CD4-positive, alpha-beta T cell treated with Interleukin-4 for 1 hour (primary cell): ENCODE measurements at regions not wholly inside any gene's neighbourhood (a gene's known extent, or its start where the extent isn't known, plus 50 kb on each side); places are given as distances from the start of the nearest gene placed in this dataset.
"Not testable (repeated sequence)": the region's sequence is repeated elsewhere in the genome, so short reads cannot be mapped to it uniquely, and the experiment has no call there.

ENCODE experiments used
- DNase-seq, 2 donors: peaks; one replicate each; pipeline ENCODE4 v3.0.0-alpha.2; 2020 to 2022

GRCh38 chr1:196160066-196160795 is 448.0 kb downstream of the KCNT2 start:
- no peak for DNase-seq

- no peak for DNase-seq
These were observed 452.7 kb downstream of the KCNT2 start for GRCh38 chr1:196155586-196155985.

DNA sequence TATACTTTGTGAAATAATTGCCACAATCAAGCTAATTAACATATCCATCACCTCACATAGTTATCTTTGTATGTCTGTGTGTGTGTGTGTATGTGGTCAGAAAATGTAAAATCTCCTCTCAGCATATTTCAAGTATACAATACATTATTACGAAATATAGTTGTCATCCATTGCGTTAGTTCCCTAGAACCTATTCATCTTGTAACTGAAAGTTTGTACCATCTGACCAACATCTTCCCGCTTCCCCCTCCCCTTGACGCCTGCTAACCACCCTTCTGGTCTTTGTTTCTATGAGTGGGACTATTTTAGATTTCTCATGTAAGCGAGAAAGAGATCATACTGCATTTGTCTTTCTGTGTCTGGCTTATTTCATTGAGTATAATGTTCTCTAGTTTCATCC is 455.3 kb downstream of the KCNT2 start:
- no peak for DNase-seq

DNA sequence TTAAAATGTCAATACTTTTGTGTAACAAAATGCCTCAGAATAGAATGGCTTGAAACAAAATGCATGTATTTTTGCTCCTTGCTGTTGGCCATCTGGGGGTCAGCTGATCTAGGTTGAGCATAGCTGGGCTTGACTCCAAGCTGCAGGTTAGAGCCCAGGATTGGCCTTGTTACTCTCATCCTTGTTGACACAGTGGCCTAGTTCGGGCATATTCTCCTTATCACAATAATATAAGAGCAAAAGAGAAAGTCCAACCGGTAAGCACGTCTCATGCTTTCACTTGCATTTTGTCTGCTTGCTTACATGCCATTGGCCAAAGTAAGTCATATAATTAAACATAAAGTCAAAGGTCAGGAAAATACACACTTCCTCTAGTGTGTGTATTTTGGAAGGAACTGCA is 456.2 kb downstream of the KCNT2 start:
- no peak for DNase-seq

DNA sequence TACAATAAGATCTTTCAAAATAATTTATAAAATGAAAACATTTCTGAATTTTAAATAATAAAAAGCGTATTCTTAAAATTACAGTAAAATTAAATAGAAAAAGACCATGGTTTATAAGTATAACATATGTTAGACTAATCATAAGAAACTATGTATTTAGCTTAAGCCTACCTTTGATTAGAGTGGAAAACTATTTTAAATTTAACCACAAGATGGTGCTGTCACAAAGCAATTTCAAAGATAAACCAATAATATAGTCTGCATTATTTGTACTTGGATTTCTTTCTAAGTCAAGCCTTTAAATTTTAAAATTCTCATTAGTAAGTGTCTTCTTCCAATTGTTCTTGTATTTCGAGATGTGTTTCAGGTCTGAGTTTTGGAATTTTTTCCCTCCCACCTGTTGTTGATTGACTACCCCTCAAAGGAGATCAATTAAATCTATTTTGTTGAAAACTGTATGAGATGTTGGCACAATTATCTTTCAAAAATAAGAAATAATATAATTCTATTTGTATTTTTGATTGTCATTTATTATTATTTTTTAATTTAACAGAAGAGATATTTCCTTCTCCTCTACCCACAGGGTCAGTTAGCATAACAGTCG is 459.8 kb downstream of the KCNT2 start:
- peak in 1 of 2 donors; percentile 29 for DNase-seq

DNA sequence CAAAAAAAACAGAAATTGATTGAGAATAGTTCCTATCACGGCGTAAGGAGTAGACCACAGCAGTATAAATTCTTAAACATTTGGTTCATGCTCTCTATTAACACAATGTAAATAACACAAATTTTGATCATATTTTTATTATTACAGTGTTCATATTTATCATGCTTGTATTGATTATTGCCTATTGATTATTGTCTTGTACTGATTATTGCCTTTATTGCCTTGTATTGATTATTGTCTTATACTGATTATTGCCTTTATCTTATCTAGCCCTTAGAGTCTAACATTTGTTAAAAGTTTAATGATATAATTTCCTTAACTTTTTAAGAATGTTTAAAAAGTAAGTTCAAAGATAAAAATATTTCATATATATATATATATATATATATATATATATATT is 460.7 kb downstream of the KCNT2 start:
- DNase-seq = no peak

DNA sequence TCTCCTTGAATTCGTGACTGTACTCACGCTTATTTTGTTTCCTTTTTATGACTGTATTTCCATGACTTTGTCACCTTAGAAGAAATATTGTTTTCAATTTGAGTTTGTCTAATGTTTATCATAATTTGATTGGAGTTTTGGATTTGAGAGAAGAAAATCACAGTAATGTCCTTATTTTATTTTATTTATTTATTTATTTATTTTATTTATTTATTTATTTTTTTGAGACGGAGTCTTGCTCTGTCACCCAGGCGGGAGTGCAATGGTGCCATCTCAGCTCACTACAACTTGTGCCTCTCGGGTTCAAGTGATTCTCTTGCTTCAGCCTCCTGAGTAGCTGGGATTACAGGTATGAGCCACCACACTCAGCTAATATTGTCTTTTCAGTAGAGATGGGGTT is 463.1 kb downstream of the KCNT2 start:
- not testable (repeated sequence) for DNase-seq

GRCh38 chr1:196144588-196144987 is 463.7 kb downstream of the KCNT2 start:
- DNase-seq = no peak

DNA sequence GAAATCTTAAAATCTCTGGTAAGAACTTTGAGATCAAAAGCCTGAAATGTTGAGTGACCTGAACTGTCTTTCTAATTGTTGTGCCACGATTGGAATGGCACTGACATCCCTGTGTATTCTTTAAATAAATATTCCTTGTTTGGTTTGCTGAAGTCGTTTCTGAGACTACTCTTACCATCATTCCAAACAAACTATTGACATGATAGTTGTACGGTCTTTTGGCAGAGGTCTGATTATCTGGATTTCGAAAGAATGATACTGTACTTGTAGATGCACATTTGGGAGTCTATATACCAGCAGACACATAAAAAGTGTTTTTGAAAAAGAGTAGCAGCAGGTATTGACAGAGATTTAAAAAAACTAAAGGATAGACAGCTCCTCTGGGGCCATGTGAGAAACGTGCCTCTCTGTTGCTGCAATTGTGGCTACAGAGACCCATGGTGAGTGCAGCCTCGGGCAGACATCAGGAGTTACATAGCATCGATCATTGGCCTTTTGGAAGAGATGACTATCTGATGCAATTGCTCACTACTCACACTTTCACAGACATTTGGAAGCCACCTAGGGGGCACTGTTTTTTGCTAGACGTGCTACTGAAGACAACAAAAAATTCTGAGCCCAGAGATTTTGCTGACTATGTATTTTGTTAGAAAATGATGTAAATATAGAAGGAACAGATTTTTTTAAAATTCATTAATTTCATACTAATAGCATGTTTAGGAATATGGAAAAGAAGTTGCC is 464.5 kb downstream of the KCNT2 start:
- no peak for DNase-seq

DNA sequence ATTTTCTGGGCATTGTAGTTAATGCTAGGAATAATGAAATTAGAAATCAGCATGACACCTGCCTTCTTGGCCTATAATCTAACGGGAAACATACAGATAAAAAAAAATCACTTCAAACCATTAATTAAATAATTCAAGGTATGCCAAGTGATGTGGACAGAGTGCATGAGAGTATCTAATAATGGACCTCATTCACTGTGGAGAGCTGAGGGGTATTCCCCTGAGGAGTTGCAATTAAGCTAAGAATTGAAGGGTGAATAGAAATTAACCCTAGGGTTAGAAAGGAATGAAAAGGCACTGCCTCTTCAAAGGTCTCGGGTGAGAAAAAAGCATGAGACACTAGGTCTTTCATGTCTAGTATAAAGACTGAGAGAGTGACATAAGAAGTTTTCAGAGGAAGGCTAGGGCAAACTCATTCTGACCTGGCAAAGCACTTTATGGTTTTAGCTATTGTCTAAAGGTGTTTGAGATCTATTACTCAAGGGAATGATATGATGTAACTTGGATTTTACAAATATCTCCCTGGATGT is 466.1 kb downstream of the KCNT2 start:
- no peak for DNase-seq

DNA sequence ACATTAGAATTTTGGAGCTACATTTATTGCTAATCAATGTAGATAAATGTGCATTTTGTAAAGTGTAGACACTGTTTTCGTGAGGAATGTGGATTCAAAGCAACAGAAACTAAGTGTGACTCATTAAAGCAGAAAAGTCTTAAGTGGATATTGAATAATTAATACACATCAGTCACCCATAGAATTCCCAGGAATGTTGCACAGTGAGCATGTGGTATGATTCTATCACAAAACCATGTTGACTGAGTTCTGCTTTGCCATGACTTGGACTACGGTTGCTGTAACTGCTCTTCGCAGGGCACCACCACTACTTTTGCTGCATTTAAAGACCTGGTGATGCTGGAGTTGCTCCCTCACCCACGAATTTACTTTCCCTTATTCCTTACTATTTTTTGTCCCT is 471.8 kb downstream of the KCNT2 start:
- DNase-seq = no peak

DNA sequence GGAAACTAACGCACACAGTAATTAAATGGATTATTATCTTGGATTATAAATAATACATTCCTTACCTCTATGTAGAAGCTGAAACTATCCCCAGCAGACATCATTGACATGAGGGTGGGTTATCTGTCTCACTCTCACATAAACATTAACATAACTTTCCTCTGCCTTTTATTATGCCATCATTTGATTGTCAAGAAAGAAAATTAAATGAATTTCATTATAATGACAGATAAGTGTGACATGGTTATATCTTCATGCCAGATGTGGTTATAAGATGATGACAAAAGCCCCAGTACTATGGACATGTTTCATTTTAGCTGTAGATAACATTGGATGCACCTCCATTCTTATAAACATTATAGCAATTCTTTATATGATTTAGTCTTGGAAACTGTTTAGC is 476.5 kb downstream of the KCNT2 start:
- DNase-seq = no peak

DNA sequence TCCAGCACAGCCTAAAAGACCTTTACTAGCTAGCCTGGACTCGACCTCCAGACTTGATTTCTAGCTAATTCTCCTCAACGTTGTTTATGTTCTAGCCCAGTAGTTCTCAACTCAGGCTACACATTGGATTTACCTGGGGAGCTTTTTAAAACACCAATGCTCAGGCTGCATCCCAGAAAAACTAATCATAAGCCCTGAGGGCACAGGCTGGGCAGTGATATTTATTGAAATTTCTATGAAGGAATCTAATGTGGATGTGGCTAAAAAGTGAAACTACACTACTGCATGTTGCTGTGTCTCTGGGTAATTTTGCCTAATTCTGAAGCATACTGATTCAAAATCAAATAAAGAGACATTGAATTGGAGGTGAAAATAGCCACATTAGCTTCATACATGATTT is 479.4 kb downstream of the KCNT2 start:
- no peak for DNase-seq

DNA sequence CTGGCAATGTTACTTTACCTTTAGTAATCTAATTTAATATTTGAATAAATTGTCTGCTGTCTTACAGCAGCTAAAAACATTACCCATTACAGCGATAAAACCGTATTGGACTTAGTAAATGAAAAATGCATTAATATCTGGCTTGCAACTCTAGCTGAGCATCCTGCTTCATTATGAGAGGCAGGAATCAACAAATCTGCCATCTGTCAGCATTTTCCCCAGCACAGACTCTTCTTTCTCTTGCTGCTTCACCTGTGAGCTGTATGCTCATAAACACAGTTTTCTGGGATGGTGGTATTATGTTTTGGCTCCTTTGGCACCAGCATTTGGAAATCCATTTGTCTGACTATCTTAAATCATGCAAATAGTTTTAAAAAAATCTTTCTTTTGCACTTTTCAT is 487.1 kb downstream of the KCNT2 start:
- no peak for DNase-seq

GRCh38 chr1:196115646-196116045 is 492.6 kb downstream of the KCNT2 start:
- DNase-seq = no peak

- no peak for DNase-seq
These were observed 494.0 kb downstream of the KCNT2 start for GRCh38 chr1:196114193-196114592.

GRCh38 chr1:196108990-196109389 is 499.2 kb downstream of the KCNT2 start:
- DNase-seq = not testable (repeated sequence)

DNA sequence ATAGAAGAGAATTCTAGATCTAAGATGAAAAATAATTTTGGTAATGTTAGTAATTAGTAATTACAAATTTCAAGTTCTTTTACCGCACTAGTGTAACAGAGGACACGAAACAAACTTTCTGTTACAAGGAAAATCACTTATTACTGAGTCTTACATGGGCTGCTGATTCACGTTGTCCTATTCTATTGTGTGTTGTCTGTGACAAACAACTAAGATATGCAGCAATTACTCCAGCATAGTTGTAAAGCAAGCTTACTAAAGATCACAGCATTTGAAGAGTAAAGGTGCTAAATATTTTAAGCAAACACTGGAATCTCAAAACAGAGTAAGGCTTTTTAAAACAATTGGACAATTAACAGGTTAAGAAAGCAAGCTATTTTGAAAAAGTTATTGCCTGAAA is 502.3 kb downstream of the KCNT2 start:
- DNase-seq = no peak

DNA sequence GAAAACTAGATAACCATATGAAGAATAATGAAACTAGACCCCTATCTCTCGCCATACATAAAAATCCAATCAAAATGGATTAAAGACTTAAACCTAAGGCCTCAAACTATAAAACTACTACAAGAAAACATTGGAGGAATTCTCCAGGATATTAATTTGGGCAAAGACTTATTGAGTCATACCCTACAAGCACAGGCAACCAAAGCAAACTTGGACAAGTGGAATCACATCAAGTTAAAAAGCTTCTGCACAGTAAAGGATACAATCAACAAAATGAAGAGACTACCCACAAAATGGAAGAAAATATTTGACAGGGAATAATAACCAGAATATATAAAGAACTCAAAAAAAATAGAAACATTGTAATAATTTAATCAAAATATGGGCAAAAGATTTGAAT is 505.4 kb downstream of the KCNT2 start:
- no peak for DNase-seq

GRCh38 chr1:196098000-196098399 is 510.2 kb downstream of the KCNT2 start:
- no peak for DNase-seq

- DNase-seq = no peak
These were observed 513.4 kb downstream of the KCNT2 start for GRCh38 chr1:196094821-196095220.

GRCh38 chr1:196091397-196092135 is 516.7 kb downstream of the KCNT2 start:
- no peak for DNase-seq

DNA sequence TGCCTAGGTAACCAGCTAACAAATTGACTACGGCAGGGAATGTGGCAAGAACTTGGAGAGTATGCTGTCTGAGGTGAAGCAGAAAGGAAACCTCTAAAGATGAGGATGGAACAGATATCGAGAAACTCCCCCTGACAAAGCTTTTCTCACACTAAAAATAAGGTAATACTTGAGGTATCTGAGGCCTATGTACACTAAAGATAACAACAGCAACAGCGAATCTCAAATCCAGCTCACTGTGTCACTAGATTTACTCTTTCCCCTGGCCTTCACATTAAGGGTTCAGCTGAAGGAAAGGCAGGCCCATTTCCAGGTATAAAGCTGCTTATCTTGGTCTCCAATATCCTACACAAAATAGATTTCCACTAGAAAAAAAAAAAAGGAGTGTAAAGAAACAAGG is 518.0 kb downstream of the KCNT2 start:
- no peak for DNase-seq
